ENCODE measurements at regions not wholly inside any gene's neighbourhood (a gene's known extent, or its start where the extent isn't known, plus 50 kb on each side); places are given as distances from the start of the nearest gene placed in this dataset.

GRCh38 chr3:135755330-135756105, 210.0 kb upstream of the PPP2R3A start:
- ATAC-seq (no peak), DNase-seq (ENCODE audit: missing footprints) (no peak)
- intact Hi-C loops (cut with DNase I) = no loop called here

- DNase-seq (ENCODE audit: missing footprints) (no peak), ATAC-seq (no peak)
- intact Hi-C loops (cut with DNase I) = no loop called here
These were observed 209.3 kb upstream of the PPP2R3A start for GRCh38 chr3:135756106-135756668.

- ATAC-seq = no peak
- DNase-seq (ENCODE audit: missing footprints) = no peak
- intact Hi-C loops (cut with DNase I) = no loop called here
These were observed 208.1 kb upstream of the PPP2R3A start for GRCh38 chr3:135757421-135757820.

GRCh38 chr3:135758961-135759360, 206.6 kb upstream of the PPP2R3A start:
- ATAC-seq (no peak), DNase-seq (ENCODE audit: missing footprints) (no peak)
- intact Hi-C loops (cut with DNase I) = no loop called here

- DNase-seq (ENCODE audit: missing footprints) = no peak
- intact Hi-C loops (cut with DNase I) = no loop called here
- no peak for ATAC-seq
These were observed 205.9 kb upstream of the PPP2R3A start for GRCh38 chr3:135759651-135760050.

- DNase-seq (ENCODE audit: missing footprints) (no peak), ATAC-seq (no peak)
- intact Hi-C loops (cut with DNase I) = no loop called here
These were observed 204.9 kb upstream of the PPP2R3A start for GRCh38 chr3:135760581-135760980.

- intact Hi-C loops (cut with DNase I) = no loop called here
- ATAC-seq = no peak
- no peak for DNase-seq (ENCODE audit: missing footprints)
These were observed 203.2 kb upstream of the PPP2R3A start for GRCh38 chr3:135762188-135762856.

GRCh38 chr3:135766115-135766514, 199.4 kb upstream of the PPP2R3A start:
- intact Hi-C loops (cut with DNase I) = no loop called here
- no peak for DNase-seq (ENCODE audit: missing footprints)
- ATAC-seq = no peak

- DNase-seq (ENCODE audit: missing footprints) = no peak
- no peak for ATAC-seq
- intact Hi-C loops (cut with DNase I) = no loop called here
These were observed 193.8 kb upstream of the PPP2R3A start for GRCh38 chr3:135771760-135772159.

GRCh38 chr3:135779024-135779423, 186.5 kb upstream of the PPP2R3A start:
- no peak for DNase-seq (ENCODE audit: missing footprints)
- no peak for ATAC-seq
- intact Hi-C loops (cut with DNase I) = no loop called here

- DNase-seq (ENCODE audit: missing footprints) (no peak), ATAC-seq (no peak)
- intact Hi-C loops (cut with DNase I) = no loop called here
These were observed 185.8 kb upstream of the PPP2R3A start for GRCh38 chr3:135779590-135780235.

- intact Hi-C loops (cut with DNase I) = no loop called here
- ATAC-seq = no peak
- no peak for DNase-seq (ENCODE audit: missing footprints)
These were observed 184.3 kb upstream of the PPP2R3A start for GRCh38 chr3:135781026-135781815.

GRCh38 chr3:135784557-135784956, 181.0 kb upstream of the PPP2R3A start:
- no peak for DNase-seq (ENCODE audit: missing footprints)
- ATAC-seq = no peak
- intact Hi-C loops (cut with DNase I) = no loop called here

GRCh38 chr3:135788146-135788545, 177.4 kb upstream of the PPP2R3A start:
- intact Hi-C loops (cut with DNase I) = no loop called here
- no peak for ATAC-seq
- no peak for DNase-seq (ENCODE audit: missing footprints)

GRCh38 chr3:135788978-135789377, 176.6 kb upstream of the PPP2R3A start:
- ATAC-seq (no peak), DNase-seq (ENCODE audit: missing footprints) (no peak)
- intact Hi-C loops (cut with DNase I) = no loop called here

GRCh38 chr3:135792174-135792573, 173.4 kb upstream of the PPP2R3A start:
- ATAC-seq = no peak
- intact Hi-C loops (cut with DNase I) = no loop called here
- no peak for DNase-seq (ENCODE audit: missing footprints)

- intact Hi-C loops (cut with DNase I) = no loop called here
- DNase-seq (ENCODE audit: missing footprints) = no peak
These were observed 172.6 kb upstream of the PPP2R3A start for GRCh38 chr3:135792858-135793475.

GRCh38 chr3:135800071-135800549, 165.4 kb upstream of the PPP2R3A start:
- DNase-seq (ENCODE audit: missing footprints) (no peak), ATAC-seq (no peak)
- intact Hi-C loops (cut with DNase I) = no loop called here

More at GRCh38 chr3:135792858-135793475, 172.6 kb upstream of the PPP2R3A start:
- ATAC-seq = no peak
